SK-N-MC (cell line): ENCODE measurements at regions not wholly inside any gene's neighbourhood (a gene's known extent, or its start where the extent isn't known, plus 50 kb on each side); places are given as distances from the start of the nearest gene placed in this dataset.

Experiments
- DNase-seq: peaks from one replicate; pipeline ENCODE4 v3.0.0-alpha.2; 2011; ENCODE audit warnings: low read depth, low spot score
- H3K27ac ChIP-seq: fragments of 200-600 bp; sonication (generic); 2 replicates; pipeline ENCODE4 v1.5.1; 2016; ENCODE audit warnings: mixed run types
- H3K36me3 ChIP-seq: fragments of 200-600 bp; sonication (generic); 2 replicates; pipeline ENCODE4 v1.6.1; 2017; ENCODE audit warnings: antibody characterized with exemption, low read length, mixed read lengths; ENCODE audit not compliant: insufficient read depth
- H3K4me3 ChIP-seq: fragments of 200-600 bp; sonication (generic); 2 replicates; pipeline ENCODE4 v1.5.1; 2016
- H3K9ac ChIP-seq: fragments of 200-600 bp; sonication (generic); 2 replicates; pipeline ENCODE4 v1.8.0; 2017; ENCODE audit warnings: mixed run types, mixed read lengths; ENCODE audit not compliant: insufficient read length
- H3K9me3 ChIP-seq: fragments of 200-600 bp; sonication (generic); 2 replicates; pipeline ENCODE4 v1.6.1; 2017; ENCODE audit warnings: low read depth, mild to moderate bottlenecking, antibody characterized with exemption, low read length, moderate library complexity, mixed read lengths
- EZH2 ChIP-seq: fragments of 200-600 bp; sonication (generic); IDR thresholded peaks from one replicate; pipeline ENCODE4 v1.6.1; 2017; ENCODE audit warnings: antibody characterized with exemption
- FOXP2 ChIP-seq: optimal IDR thresholded peaks from 2 replicates; pipeline ENCODE3; 2011; ENCODE audit warnings: mild to moderate bottlenecking, moderate library complexity; ENCODE audit not compliant: insufficient read depth; ENCODE audit errors: extremely low read length, control extremely low read depth
- POLR2AphosphoS5 ChIP-seq: IDR thresholded peaks from 2 replicates; pipeline ENCODE4 v1.6.1; 2012; ENCODE audit warnings: mild to moderate bottlenecking, low read depth, low read length, borderline replicate concordance

- H3K27ac ChIP-seq, result no peak overlapping the region
- no peak for TF ChIP-seq FOXP2
- TF ChIP-seq EZH2, result no peak
- TF ChIP-seq POLR2AphosphoS5, result no peak
- DNase-seq, result no peak
- H3K9ac ChIP-seq, result no peak overlapping the region
- H3K36me3 ChIP-seq, result no peaks in the 10 kb centered on the region
- H3K4me3 ChIP-seq, result no peak overlapping the region
- no peaks in the 10 kb centered on the region for H3K9me3 ChIP-seq
These were observed 160.0 kb upstream of the SOX5 start for GRCh38 chr12:24109381-24110039.

GRCh38 chr12:24102676-24103075, 153.2 kb upstream of the SOX5 start:
- no peak for DNase-seq
- H3K36me3 ChIP-seq, result no peaks in the 10 kb centered on the region
- H3K27ac ChIP-seq, result no peak overlapping the region
- no peak overlapping the region for H3K9ac ChIP-seq
- H3K9me3 ChIP-seq, result no peaks in the 10 kb centered on the region
- TF ChIP-seq POLR2AphosphoS5 (no peak), EZH2 (no peak), FOXP2 (no peak)
- no peak overlapping the region for H3K4me3 ChIP-seq

GRCh38 chr12:24099576-24099975, 150.1 kb upstream of the SOX5 start:
- DNase-seq, result no peak
- TF ChIP-seq POLR2AphosphoS5 (no peak), EZH2 (no peak)
- no peak overlapping the region for H3K9ac ChIP-seq
- H3K9me3 ChIP-seq, result peaks cover 5% of the 10 kb centered on the region; the same call in 1 of the 2 replicates
- H3K4me3 ChIP-seq, result no peak overlapping the region
- no peak overlapping the region for H3K27ac ChIP-seq
- no peaks in the 10 kb centered on the region for H3K36me3 ChIP-seq

- H3K9me3 ChIP-seq, result peaks cover 5% of the 10 kb centered on the region; the same call in 1 of the 2 replicates
- H3K36me3 ChIP-seq, result no peaks in the 10 kb centered on the region
- no peak overlapping the region for H3K4me3 ChIP-seq
- DNase-seq, result no peak
- TF ChIP-seq FOXP2 (no peak), POLR2AphosphoS5 (no peak), EZH2 (no peak)
- no peak overlapping the region for H3K9ac ChIP-seq
- H3K27ac ChIP-seq, result no peak overlapping the region
These were observed 145.8 kb upstream of the SOX5 start for GRCh38 chr12:24095245-24095644.

- no peak for DNase-seq
- Histone ChIP-seq H3K9me3 (no peaks in the 10 kb centered on the region), H3K9ac (no peak overlapping the region), H3K4me3 (no peak overlapping the region), H3K27ac (no peak overlapping the region), H3K36me3 (no peaks in the 10 kb centered on the region)
- TF ChIP-seq POLR2AphosphoS5, result no peak
- no peak for TF ChIP-seq FOXP2
- no peak for TF ChIP-seq EZH2
These were observed 140.0 kb upstream of the SOX5 start for GRCh38 chr12:24089510-24089890.

GRCh38 chr12:24088751-24089509, 139.5 kb upstream of the SOX5 start:
- no peak overlapping the region for H3K9ac ChIP-seq
- no peaks in the 10 kb centered on the region for H3K9me3 ChIP-seq
- DNase-seq, result no peak
- H3K4me3 ChIP-seq, result no peak overlapping the region
- TF ChIP-seq FOXP2 (no peak), POLR2AphosphoS5 (no peak), EZH2 (no peak)
- no peaks in the 10 kb centered on the region for H3K36me3 ChIP-seq
- no peak overlapping the region for H3K27ac ChIP-seq

GRCh38 chr12:24087294-24087693, 137.8 kb upstream of the SOX5 start:
- Histone ChIP-seq H3K36me3 (no peaks in the 10 kb centered on the region), H3K9me3 (no peaks in the 10 kb centered on the region), H3K4me3 (no peak overlapping the region), H3K27ac (no peak overlapping the region), H3K9ac (no peak overlapping the region)
- TF ChIP-seq POLR2AphosphoS5 (no peak), EZH2 (no peak)
- DNase-seq, result no peak

GRCh38 chr12:24084800-24085199, 135.3 kb upstream of the SOX5 start:
- H3K9ac ChIP-seq, result no peak overlapping the region
- no peaks in the 10 kb centered on the region for H3K9me3 ChIP-seq
- H3K4me3 ChIP-seq, result no peak overlapping the region
- no peak for TF ChIP-seq EZH2
- TF ChIP-seq POLR2AphosphoS5, result no peak
- no peak for TF ChIP-seq FOXP2
- no peaks in the 10 kb centered on the region for H3K36me3 ChIP-seq
- H3K27ac ChIP-seq, result no peak overlapping the region
- DNase-seq, result no peak
